ENCODE measurements at regions not wholly inside any gene's neighbourhood (a gene's known extent, or its start where the extent isn't known, plus 50 kb on each side); places are given as distances from the start of the nearest gene placed in this dataset.

- no peak for DNase-seq
These were observed 247.4 kb upstream of the FN1 start for GRCh38 chr2:215683295-215683694.

- no peak for DNase-seq
These were observed 246.1 kb upstream of the FN1 start for GRCh38 chr2:215681799-215682596.

GRCh38 chr2:215680605-215681598, 245.0 kb upstream of the FN1 start:
- DNase-seq: peak; percentile 55

GRCh38 chr2:215678094-215678493, 242.2 kb upstream of the FN1 start:
- no peak for DNase-seq

GRCh38 chr2:215677481-215677880, 241.6 kb upstream of the FN1 start:
- no peak for DNase-seq

GRCh38 chr2:215672406-215672805, 236.5 kb upstream of the FN1 start:
- DNase-seq: no peak

- no peak for DNase-seq
These were observed 235.8 kb upstream of the FN1 start for GRCh38 chr2:215671691-215672090.

- DNase-seq: no peak
These were observed 235.4 kb upstream of the FN1 start for GRCh38 chr2:215671244-215671643.

- no peak for DNase-seq
These were observed 234.5 kb upstream of the FN1 start for GRCh38 chr2:215670396-215670795.

GRCh38 chr2:215668378-215668775, 232.5 kb upstream of the FN1 start:
- DNase-seq: no peak

GRCh38 chr2:215667585-215668377, 231.9 kb upstream of the FN1 start:
- DNase-seq: no peak

GRCh38 chr2:215664847-215665525, 229.1 kb upstream of the FN1 start:
- no peak for DNase-seq

- DNase-seq: no peak
These were observed 226.8 kb upstream of the FN1 start for GRCh38 chr2:215662715-215663114.

- no peak for DNase-seq
These were observed 224.8 kb upstream of the FN1 start for GRCh38 chr2:215660687-215661086.

GRCh38 chr2:215659650-215660049, 223.8 kb upstream of the FN1 start:
- DNase-seq: no peak

GRCh38 chr2:215658635-215659305, 222.9 kb upstream of the FN1 start:
- no peak for DNase-seq

- no peak for DNase-seq
These were observed 222.0 kb upstream of the FN1 start for GRCh38 chr2:215657844-215658243.

- DNase-seq: no peak
These were observed 218.4 kb upstream of the FN1 start for GRCh38 chr2:215654148-215654819.

GRCh38 chr2:215653344-215654030, 217.6 kb upstream of the FN1 start:
- DNase-seq: no peak

GRCh38 chr2:215652388-215652787, 216.5 kb upstream of the FN1 start:
- no peak for DNase-seq

GRCh38 chr2:215651412-215651811, 215.5 kb upstream of the FN1 start:
- DNase-seq: no peak

Data from stimulated activated CD4-positive, alpha-beta T cell treated with anti-CD3 and anti-CD28 coated beads, Interleukin-1b, Interleukin-23, amount 100 ng/mL, for 48 hours (primary cell).